ENCODE measurements at regions not wholly inside any gene's neighbourhood (a gene's known extent, or its start where the extent isn't known, plus 50 kb on each side); places are given as distances from the start of the nearest gene placed in this dataset.

- Mint-ChIP-seq H3K27me3 (ENCODE audit: insufficient read depth, low read depth) (peaks cover 4% of the 10 kb centered on the region), H3K4me3 (no peak overlapping the region)
- peaks cover 11% of the 10 kb centered on the region for H3F3A ChIP-seq (ENCODE audit: low read depth)
Observed at GRCh38 chr2:240210198-240210965, 69.9 kb upstream of the OTOS start.

GRCh38 chr2:240211096-240211495, 70.6 kb upstream of the OTOS start:
- H3K4me3 Mint-ChIP-seq: no peak overlapping the region
- Histone ChIP-seq H3K4me1 (no peaks in the 10 kb centered on the region), H2AFZ (replicated peaks) (no peak overlapping the region)

More at GRCh38 chr2:240210198-240210965, 69.9 kb upstream of the OTOS start:
- peaks cover 5% of the 10 kb centered on the region for H3K9me3 ChIP-seq (ENCODE audit: low read depth)
- Mint-ChIP-seq H3K9me3 (peaks cover 7% of the 10 kb centered on the region), H3K36me3 (no peaks in the 10 kb centered on the region), H3K4me1 (peaks cover 22% of the 10 kb centered on the region), H3K27ac (no peak overlapping the region)
- H2AFZ ChIP-seq (replicated peaks): no peak overlapping the region
- H3K4me3 ChIP-seq: no peak overlapping the region
- H3K9ac ChIP-seq: no peak overlapping the region
- no peak for DNase-seq (ENCODE audit: low spot score)
- no peaks in the 10 kb centered on the region for H3K27me3 ChIP-seq
- no peaks in the 10 kb centered on the region for H3K79me2 ChIP-seq (ENCODE audit: low read depth)
- no peaks in the 10 kb centered on the region for H4K20me1 ChIP-seq (ENCODE audit: low read depth)
- H3K4me1 ChIP-seq: peaks cover 7% of the 10 kb centered on the region
- H3K4me2 ChIP-seq: no peak overlapping the region
- peaks cover 4% of the 10 kb centered on the region for H3K36me3 ChIP-seq
- TF ChIP-seq CTCF (IDR thresholded peaks at IDR 0.05) (no peak), EZH2 (IDR thresholded peaks at IDR 0.05) (no peak), EZH2phosphoT487 (IDR thresholded peaks at IDR 0.05) (no peak)
- no peak overlapping the region for H3K27ac ChIP-seq

GRCh38 chr2:240211598-240212424, 71.4 kb upstream of the OTOS start:
- no peaks in the 10 kb centered on the region for H3K4me1 ChIP-seq
- H3K36me3 ChIP-seq: no peaks in the 10 kb centered on the region
- no peak overlapping the region for H3K27ac Mint-ChIP-seq
- no peaks in the 10 kb centered on the region for H4K20me1 ChIP-seq (ENCODE audit: low read depth)
- no peak overlapping the region for H3K27ac ChIP-seq
- no peaks in the 10 kb centered on the region for H3K9me3 Mint-ChIP-seq
- H3K4me2 ChIP-seq: no peak overlapping the region
- TF ChIP-seq EZH2phosphoT487 (IDR thresholded peaks at IDR 0.05): no peak
- no peak for TF ChIP-seq CTCF (IDR thresholded peaks at IDR 0.05)
- TF ChIP-seq EZH2 (IDR thresholded peaks at IDR 0.05): no peak
- H3F3A ChIP-seq (ENCODE audit: low read depth): no peaks in the 10 kb centered on the region
- no peaks in the 10 kb centered on the region for H3K9me3 ChIP-seq (ENCODE audit: low read depth)
- no peak overlapping the region for H3K4me3 Mint-ChIP-seq
- no peak overlapping the region for H2AFZ ChIP-seq (replicated peaks)
- H3K4me1 Mint-ChIP-seq: peaks cover 12% of the 10 kb centered on the region
- H3K36me3 Mint-ChIP-seq: no peaks in the 10 kb centered on the region
- H3K27me3 Mint-ChIP-seq (ENCODE audit: insufficient read depth, low read depth): peaks cover 5% of the 10 kb centered on the region
- DNase-seq (ENCODE audit: low spot score): no peak
- H3K4me3 ChIP-seq: no peak overlapping the region
- H3K27me3 ChIP-seq: no peaks in the 10 kb centered on the region
- H3K9ac ChIP-seq: no peak overlapping the region
- H3K79me2 ChIP-seq (ENCODE audit: low read depth): no peaks in the 10 kb centered on the region

More at GRCh38 chr2:240211096-240211495, 70.6 kb upstream of the OTOS start:
- H3K27me3 ChIP-seq: no peaks in the 10 kb centered on the region
- H3K4me3 ChIP-seq: no peak overlapping the region
- no peak overlapping the region for H3K27ac ChIP-seq
- no peak for TF ChIP-seq EZH2 (IDR thresholded peaks at IDR 0.05)
- TF ChIP-seq CTCF (IDR thresholded peaks at IDR 0.05): no peak
- TF ChIP-seq EZH2phosphoT487 (IDR thresholded peaks at IDR 0.05): no peak
- peaks cover 4% of the 10 kb centered on the region for H3F3A ChIP-seq (ENCODE audit: low read depth)
- Mint-ChIP-seq H3K27ac (no peak overlapping the region), H3K36me3 (no peaks in the 10 kb centered on the region), H3K4me1 (peaks cover 14% of the 10 kb centered on the region), H3K9me3 (peaks cover 3% of the 10 kb centered on the region), H3K27me3 (ENCODE audit: insufficient read depth, low read depth) (peaks cover 5% of the 10 kb centered on the region)
- no peaks in the 10 kb centered on the region for H3K79me2 ChIP-seq (ENCODE audit: low read depth)
- no peak for DNase-seq (ENCODE audit: low spot score)
- H3K9me3 ChIP-seq (ENCODE audit: low read depth): peaks cover 5% of the 10 kb centered on the region
- H3K9ac ChIP-seq: no peak overlapping the region
- no peaks in the 10 kb centered on the region for H4K20me1 ChIP-seq (ENCODE audit: low read depth)
- peaks cover 4% of the 10 kb centered on the region for H3K36me3 ChIP-seq
- no peak overlapping the region for H3K4me2 ChIP-seq
